ENCODE measurements at regions not wholly inside any gene's neighbourhood (a gene's known extent, or its start where the extent isn't known, plus 50 kb on each side); places are given as distances from the start of the nearest gene placed in this dataset.

GRCh38 chr21:39029086-39029755 lies 154.0 kb downstream of the PSMG1 start:
- no peaks in the 10 kb centered on the region for H3K4me1 ChIP-seq (replicated peaks)
- H3K27ac ChIP-seq, result no peak overlapping the region
- intact Hi-C loops (cut with DNase I), result no loop called here
- H3K36me3 ChIP-seq, result no peaks in the 10 kb centered on the region
- TF ChIP-seq POLR2AphosphoS5 (IDR thresholded peaks at IDR 0.05), result no peak
- no peak for TF ChIP-seq POLR2A (IDR thresholded peaks at IDR 0.05)
- TF ChIP-seq CTCF (IDR thresholded peaks at IDR 0.05), result no peak
- 82% methylated on average over 7 of the region's 7 CpGs for WGBS
- no peak for DNase-seq (ENCODE audit: low spot score)
- no peaks in the 10 kb centered on the region for H3K27me3 ChIP-seq (replicated peaks; ENCODE audit: insufficient read depth)
- H3K4me3 ChIP-seq, result no peak overlapping the region
- no peaks in the 10 kb centered on the region for H3K9me3 ChIP-seq

GRCh38 chr21:39025198-39025597 lies 158.1 kb downstream of the PSMG1 start:
- TF ChIP-seq CTCF (IDR thresholded peaks at IDR 0.05) (no peak), POLR2A (IDR thresholded peaks at IDR 0.05) (no peak), POLR2AphosphoS5 (IDR thresholded peaks at IDR 0.05) (no peak)
- Histone ChIP-seq H3K4me1 (replicated peaks) (no peaks in the 10 kb centered on the region), H3K27me3 (replicated peaks; ENCODE audit: insufficient read depth) (no peaks in the 10 kb centered on the region), H3K36me3 (no peaks in the 10 kb centered on the region), H3K4me3 (no peak overlapping the region), H3K9me3 (no peaks in the 10 kb centered on the region), H3K27ac (no peak overlapping the region)
- WGBS, result 93% methylated on average over 5 of the region's 5 CpGs
- intact Hi-C loops (cut with DNase I), result no loop called here
- DNase-seq (ENCODE audit: low spot score), result no peak

GRCh38 chr21:39024538-39024937 lies 158.7 kb downstream of the PSMG1 start:
- H3K36me3 ChIP-seq, result no peaks in the 10 kb centered on the region
- 97% methylated on average over 2 of the region's 2 CpGs for WGBS
- intact Hi-C loops (cut with DNase I), result no loop called here
- TF ChIP-seq CTCF (IDR thresholded peaks at IDR 0.05) (no peak), POLR2A (IDR thresholded peaks at IDR 0.05) (no peak), POLR2AphosphoS5 (IDR thresholded peaks at IDR 0.05) (no peak)
- no peak for DNase-seq (ENCODE audit: low spot score)
- no peaks in the 10 kb centered on the region for H3K4me1 ChIP-seq (replicated peaks)
- H3K4me3 ChIP-seq, result no peak overlapping the region
- H3K9me3 ChIP-seq, result no peaks in the 10 kb centered on the region
- no peak overlapping the region for H3K27ac ChIP-seq
- H3K27me3 ChIP-seq (replicated peaks; ENCODE audit: insufficient read depth), result no peaks in the 10 kb centered on the region

GRCh38 chr21:39022863-39023693 lies 160.2 kb downstream of the PSMG1 start:
- TF ChIP-seq CTCF (IDR thresholded peaks at IDR 0.05) (no peak), POLR2A (IDR thresholded peaks at IDR 0.05) (no peak), POLR2AphosphoS5 (IDR thresholded peaks at IDR 0.05) (no peak)
- 69% methylated on average over 27 of the region's 28 CpGs for WGBS
- H3K27ac ChIP-seq, result no peak overlapping the region
- no peaks in the 10 kb centered on the region for H3K9me3 ChIP-seq
- no peaks in the 10 kb centered on the region for H3K36me3 ChIP-seq
- no peak overlapping the region for H3K4me3 ChIP-seq
- no peaks in the 10 kb centered on the region for H3K4me1 ChIP-seq (replicated peaks)
- DNase-seq (ENCODE audit: low spot score), result no peak
- no peaks in the 10 kb centered on the region for H3K27me3 ChIP-seq (replicated peaks; ENCODE audit: insufficient read depth)
- intact Hi-C loops (cut with DNase I), result no loop called here

Data from prostate gland (tissue), 2 donors.